Endodermal cell (in vitro differentiated cells): ENCODE measurements at regions not wholly inside any gene's neighbourhood (a gene's known extent, or its start where the extent isn't known, plus 50 kb on each side); places are given as distances from the start of the nearest gene placed in this dataset.
"Not testable (repeated sequence)": the region's sequence is repeated elsewhere in the genome, so short reads cannot be mapped to it uniquely, and the experiment has no call there.

Source experiments
- DNase-seq: peaks from one replicate; pipeline ENCODE4 v3.0.0-alpha.2; 2017
- H3K27ac ChIP-seq: 2 replicates; pipeline ENCODE4 v1.5.1; 2013; ENCODE audit warnings: mild to moderate bottlenecking, low read depth, low read length, moderate library complexity
- H3K27me3 ChIP-seq: 2 replicates; pipeline ENCODE4 v1.6.1; 2013; ENCODE audit warnings: mild to moderate bottlenecking, low read length, moderate library complexity; ENCODE audit not compliant: insufficient read depth, control insufficient read depth, poor library complexity, severe bottlenecking
- H3K36me3 ChIP-seq: 2 replicates; pipeline ENCODE4 v1.7.0; 2013; ENCODE audit warnings: mild to moderate bottlenecking, low read length, moderate library complexity; ENCODE audit not compliant: control insufficient read depth, insufficient read depth
- H3K4me1 ChIP-seq: one replicate; pipeline ENCODE4 v1.7.0; 2013; ENCODE audit warnings: low read length; ENCODE audit not compliant: control insufficient read depth, insufficient read depth
- H3K4me3 ChIP-seq: 2 replicates; pipeline ENCODE4 v1.5.1; 2013; ENCODE audit warnings: mild to moderate bottlenecking, low read length, moderate library complexity
- H3K9ac ChIP-seq: 2 replicates; pipeline ENCODE4 v1.6.1; 2013; ENCODE audit warnings: mild to moderate bottlenecking, low read length, moderate library complexity; ENCODE audit not compliant: poor library complexity, severe bottlenecking; ENCODE audit errors: extremely low read depth
- H3K9me3 ChIP-seq: 2 replicates; pipeline ENCODE4 v1.6.1; 2013; ENCODE audit warnings: mild to moderate bottlenecking, low read length, moderate library complexity; ENCODE audit not compliant: control insufficient read depth
- H3K27ac Mint-ChIP-seq: 2 replicates; pipeline ENCODE4 v1.8.0; 2020; ENCODE audit warnings: mixed read lengths
- H3K27me3 Mint-ChIP-seq: 2 replicates; pipeline ENCODE4 v1.8.0; 2021; ENCODE audit warnings: mild to moderate bottlenecking, mixed read lengths; ENCODE audit not compliant: insufficient read depth
- H3K36me3 Mint-ChIP-seq: 2 replicates; pipeline ENCODE4 v1.8.0; 2020; ENCODE audit warnings: low read depth, mixed read lengths
- H3K4me1 Mint-ChIP-seq: 2 replicates; pipeline ENCODE4 v1.8.0; 2020; ENCODE audit warnings: mixed read lengths
- H3K4me3 Mint-ChIP-seq: 2 replicates; pipeline ENCODE4 v1.8.0; 2020; ENCODE audit warnings: mild to moderate bottlenecking, moderate library complexity, mixed read lengths
- H3K9me3 Mint-ChIP-seq: 2 replicates; pipeline ENCODE4 v1.8.0; 2020; ENCODE audit warnings: mild to moderate bottlenecking, mixed read lengths
- CTCF ChIP-seq: fragments of 200-600 bp; sonication (generic); conservative IDR thresholded peaks from 2 replicates; pipeline ENCODE4 v1.5.0; 2021; ENCODE audit warnings: antibody characterized with exemption, mild to moderate bottlenecking
- WGBS, 2 experiments: methylation state at CpG; one replicate each; pipeline versions ENCODE4 v1.1.5 to v1.1.7; 2013; ENCODE audit warnings: missing lambda C conversion rate in 2 of 2, mixed read lengths in 1 of 2; ENCODE audit not compliant: insufficient coverage in 1 of 2, insufficient read length in 1 of 2; 5-methylcytosine and 5-hydroxymethylcytosine counted together

DNA sequence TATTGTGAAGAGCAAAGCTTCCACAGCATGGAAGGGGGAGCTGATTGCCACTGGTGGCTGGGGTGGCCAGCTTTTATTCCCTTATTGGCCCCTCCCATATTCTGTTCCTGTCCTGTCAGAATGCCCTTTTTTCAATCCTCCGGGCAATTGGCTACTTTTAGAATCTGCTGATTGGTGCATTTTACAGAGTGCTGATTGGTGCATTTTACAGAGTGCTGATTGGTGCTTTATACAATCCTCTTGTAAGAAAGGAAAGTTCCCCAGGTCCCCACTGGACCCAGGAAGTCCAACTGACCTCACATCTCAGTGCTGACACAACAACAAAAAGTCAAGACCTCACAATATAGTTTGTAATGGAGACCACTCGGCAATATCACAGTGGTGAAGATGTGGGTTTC lies 195.0 kb downstream of the SPATA31A6 start:
- H3K4me3 ChIP-seq, result no peak overlapping the region
- TF ChIP-seq CTCF, result no peak
- Mint-ChIP-seq H3K4me3 (no peak overlapping the region), H3K27ac (no peak overlapping the region), H3K4me1 (no peaks in the 10 kb centered on the region), H3K36me3 (peaks cover 2% of the 10 kb centered on the region), H3K27me3 (peaks cover 16% of the 10 kb centered on the region), H3K9me3 (peaks cover 41% of the 10 kb centered on the region)
- no peak overlapping the region for H3K9ac ChIP-seq
- no peak for DNase-seq
- no peaks in the 10 kb centered on the region for H3K27me3 ChIP-seq
- no peaks in the 10 kb centered on the region for H3K4me1 ChIP-seq
- H3K27ac ChIP-seq, result no peak overlapping the region
- no peaks in the 10 kb centered on the region for H3K36me3 ChIP-seq
- peaks cover 24% of the 10 kb centered on the region for H3K9me3 ChIP-seq
- WGBS, 2 experiments, result 76 to 80% methylated on average over 2 of the region's 2 CpGs

DNA sequence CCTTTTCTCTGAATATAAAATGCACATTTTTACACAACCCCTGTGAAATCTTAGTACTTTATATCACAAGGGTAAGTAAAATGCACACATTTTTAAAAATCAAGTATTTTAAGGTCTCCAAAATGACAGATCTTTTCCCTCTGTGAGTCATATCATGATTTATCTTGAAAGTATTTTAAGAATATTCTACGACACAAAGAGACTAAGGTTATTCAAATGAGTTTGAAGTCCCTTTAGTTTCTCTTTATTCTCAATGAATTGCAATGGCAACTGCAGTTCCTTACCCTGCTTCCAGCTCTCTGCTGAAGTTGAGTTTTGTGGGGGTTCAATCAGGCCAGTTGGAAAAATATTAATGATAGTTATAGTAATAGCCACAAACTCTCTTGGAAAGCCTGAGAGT lies 196.1 kb downstream of the SPATA31A6 start:
- Mint-ChIP-seq H3K9me3 (peaks cover 43% of the 10 kb centered on the region), H3K27me3 (peaks cover 14% of the 10 kb centered on the region)
- DNase-seq, H3K27me3 ChIP-seq, H3K36me3 Mint-ChIP-seq, H3K9ac ChIP-seq, H3K27ac Mint-ChIP-seq, H3K4me1 Mint-ChIP-seq, H3K27ac ChIP-seq, H3K4me3 Mint-ChIP-seq, H3K4me1 ChIP-seq, H3K36me3 ChIP-seq: not testable (repeated sequence)
- WGBS, 2 experiments, result 79% methylated on average over 1 of the region's 1 CpG; no CpG with 5 or more reads in 1 of the 2 experiments
- H3K4me3 ChIP-seq, result peak overlapping the region; percentile 3
- H3K9me3 ChIP-seq, result peaks cover 24% of the 10 kb centered on the region

DNA sequence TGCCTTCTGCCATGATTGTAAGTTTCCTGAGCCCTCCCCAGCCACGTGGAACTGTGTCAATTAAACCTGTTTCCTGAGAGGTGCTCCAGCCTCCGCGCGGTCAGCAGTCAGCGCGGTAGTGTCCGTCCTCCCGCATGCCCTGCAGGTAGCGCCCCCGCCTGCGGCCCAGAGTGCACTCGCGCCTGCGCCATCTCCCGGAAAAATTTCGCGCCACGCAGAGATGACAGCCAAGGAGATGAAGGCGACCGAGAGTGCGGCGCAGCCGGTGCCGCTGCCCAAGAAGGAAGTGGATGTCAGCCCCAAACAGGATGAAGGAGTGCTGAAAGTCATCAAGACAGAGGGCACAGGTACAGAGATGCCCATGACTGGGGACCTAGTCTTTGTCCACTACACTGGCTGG lies 201.1 kb downstream of the SPATA31A6 start:
- not testable (repeated sequence) for H3K36me3 ChIP-seq, H3K27ac Mint-ChIP-seq, H3K27ac ChIP-seq, H3K27me3 ChIP-seq, H3K36me3 Mint-ChIP-seq, H3K4me1 ChIP-seq, H3K9ac ChIP-seq, H3K4me3 Mint-ChIP-seq, H3K27me3 Mint-ChIP-seq, H3K4me3 ChIP-seq, DNase-seq, H3K4me1 Mint-ChIP-seq
- H3K9me3 ChIP-seq, result peaks cover 18% of the 10 kb centered on the region
- H3K9me3 Mint-ChIP-seq, result peaks cover 23% of the 10 kb centered on the region
- WGBS, 2 experiments, result 93 to 96% methylated on average over 9 to 24 of the region's 24 CpGs

GRCh38 chr9:42385574-42386120 lies 202.2 kb downstream of the SPATA31A6 start:
- 92% methylated on average over 7 to 9 of the region's 11 CpGs for WGBS, 2 experiments
- H3K27ac Mint-ChIP-seq, H3K27me3 ChIP-seq, H3K36me3 ChIP-seq, H3K4me1 ChIP-seq, H3K27me3 Mint-ChIP-seq, H3K27ac ChIP-seq, H3K9me3 ChIP-seq, H3K4me1 Mint-ChIP-seq, H3K4me3 ChIP-seq, H3K9ac ChIP-seq, DNase-seq, H3K4me3 Mint-ChIP-seq, H3K36me3 Mint-ChIP-seq: not testable (repeated sequence)
- peaks cover 13% of the 10 kb centered on the region for H3K9me3 Mint-ChIP-seq
